CD14-positive monocyte (primary cell): ENCODE measurements at regions not wholly inside any gene's neighbourhood (a gene's known extent, or its start where the extent isn't known, plus 50 kb on each side); places are given as distances from the start of the nearest gene placed in this dataset.

Source experiments
- DNase-seq, 3 donors: peaks; one replicate each; pipeline ENCODE4 v3.0.0-alpha.2; 2011 to 2022
- H2AFZ ChIP-seq: 2 replicates; pipeline ENCODE4 v1.6.0; 2012; ENCODE audit warnings: mild to moderate bottlenecking, low read depth, low read length, inconsistent platforms; ENCODE audit not compliant: insufficient read depth, poor library complexity, severe bottlenecking
- H3K27ac ChIP-seq, 2 donors: 1 replicate in 1 of 2; 2 replicates in 1 of 2; pipeline ENCODE4 v1.5.1; 2012 to 2013; ENCODE audit warnings: low read length in 2 of 2, control low read depth in 1 of 2, inconsistent platforms in 1 of 2, low read depth in 1 of 2, mild to moderate bottlenecking in 1 of 2
- H3K27me3 ChIP-seq, 2 donors: one replicate each; pipeline versions ENCODE4 v1.6.0 to v1.6.1; 2011 to 2013; ENCODE audit warnings: low read length in 2 of 2; ENCODE audit not compliant: control insufficient read depth in 2 of 2, insufficient read depth in 2 of 2
- H3K36me3 ChIP-seq, 2 donors: replicated peaks in 1 of 2; 1 replicate in 1 of 2; 2 replicates in 1 of 2; pipeline versions ENCODE4 v1.5.1 to v1.6.1; 2012 to 2013; ENCODE audit warnings: low read length in 2 of 2, control low read depth in 1 of 2, inconsistent platforms in 1 of 2, mild to moderate bottlenecking in 1 of 2; ENCODE audit not compliant: insufficient read depth in 2 of 2, control insufficient read depth in 1 of 2
- H3K4me1 ChIP-seq, 2 donors: 1 replicate in 1 of 2; 2 replicates in 1 of 2; pipeline versions ENCODE4 v1.5.1 to v1.6.1; 2012 to 2013; ENCODE audit warnings: low read length in 2 of 2, control low read depth in 1 of 2, inconsistent platforms in 1 of 2, mild to moderate bottlenecking in 1 of 2, moderate library complexity in 1 of 2; ENCODE audit not compliant: insufficient read depth in 2 of 2, control insufficient read depth in 1 of 2
- H3K4me2 ChIP-seq: replicated peaks from 2 replicates; pipeline ENCODE3; 2012; ENCODE audit warnings: low read length, moderate library complexity, mild to moderate bottlenecking; ENCODE audit not compliant: poor library complexity, severe bottlenecking; ENCODE audit errors: extremely low read depth
- H3K4me3 ChIP-seq, 3 experiments: fragments of 200-600 bp in 1 of 3; sonication (generic) in 1 of 3; replicated peaks in 1 of 3; 1 replicate in 2 of 3; 2 replicates in 1 of 3; pipeline ENCODE4 v1.5.1; 2011 to 2013; ENCODE audit warnings: low read length in 3 of 3, mild to moderate bottlenecking in 3 of 3, control low read depth in 2 of 3, low read depth in 2 of 3, inconsistent platforms in 1 of 3, moderate library complexity in 1 of 3
- H3K79me2 ChIP-seq: 2 replicates; pipeline ENCODE4 v1.6.0; 2012; ENCODE audit warnings: mild to moderate bottlenecking, control low read depth, inconsistent platforms, low read length, moderate library complexity; ENCODE audit not compliant: insufficient read depth
- H3K9ac ChIP-seq: 2 replicates; pipeline ENCODE4 v1.6.0; 2017; ENCODE audit warnings: low read length, mild to moderate bottlenecking; ENCODE audit not compliant: insufficient read depth, poor library complexity, severe bottlenecking
- H3K9me3 ChIP-seq, 2 donors: replicated peaks in 1 of 2; 1 replicate in 1 of 2; 2 replicates in 1 of 2; pipeline versions ENCODE4 v1.5.1 to v1.6.1; 2012 to 2013; ENCODE audit warnings: low read length in 2 of 2, control low read depth in 1 of 2; ENCODE audit not compliant: control insufficient read depth in 1 of 2, insufficient read depth in 1 of 2
- H4K20me1 ChIP-seq: 2 replicates; pipeline ENCODE4 v1.6.0; 2012; ENCODE audit warnings: mild to moderate bottlenecking, low read length, control low read depth, moderate library complexity; ENCODE audit not compliant: insufficient read depth
- H3K27ac Mint-ChIP-seq, 7 donors: one replicate each; pipeline ENCODE4 v1.8.0; 2020; ENCODE audit warnings: mild to moderate bottlenecking in 7 of 7, mixed read lengths in 7 of 7, moderate library complexity in 6 of 7, inconsistent platforms in 2 of 7
- H3K27me3 Mint-ChIP-seq, 3 donors: one replicate each; pipeline ENCODE4 v1.8.0; 2021 to 2022; ENCODE audit warnings: low read depth in 3 of 3, mild to moderate bottlenecking in 3 of 3, mixed read lengths in 3 of 3, moderate library complexity in 3 of 3, inconsistent platforms in 1 of 3
- H3K36me3 Mint-ChIP-seq, 2 donors: one replicate each; pipeline ENCODE4 v1.8.0; 2020; ENCODE audit warnings: mixed read lengths in 2 of 2, inconsistent platforms in 1 of 2, mild to moderate bottlenecking in 1 of 2
- H3K4me1 Mint-ChIP-seq: one replicate; pipeline ENCODE4 v1.8.0; 2020; ENCODE audit warnings: mild to moderate bottlenecking, mixed read lengths
- H3K4me3 Mint-ChIP-seq, 2 donors: one replicate each; pipeline ENCODE4 v1.8.0; 2020; ENCODE audit warnings: mild to moderate bottlenecking in 2 of 2, mixed read lengths in 2 of 2, moderate library complexity in 1 of 2
- H3K9me3 Mint-ChIP-seq, 7 donors: one replicate each; pipeline ENCODE4 v1.8.0; 2020 to 2022; ENCODE audit warnings: mixed read lengths in 7 of 7, mild to moderate bottlenecking in 6 of 7, moderate library complexity in 6 of 7, inconsistent platforms in 2 of 7
- CTCF ChIP-seq: fragments of 200-600 bp; IDR thresholded peaks from one replicate; pipeline ENCODE4 v1.8.0; 2022; ENCODE audit warnings: antibody characterized with exemption, mild to moderate bottlenecking
- WGBS: methylation state at CpG from one replicate; pipeline ENCODE4 v1.1.5; 2013; ENCODE audit warnings: missing lambda C conversion rate; ENCODE audit not compliant: insufficient coverage; 5-methylcytosine and 5-hydroxymethylcytosine counted together
- intact Hi-C, 2 donors: fragments of 100-400 bp; cut with micrococcal nuclease; formaldehyde crosslinking; loops; one replicate each; pipeline versions ENCODE4 v1.15.0 to v1.15.1; 2023

- no peak overlapping the region for H3K27ac Mint-ChIP-seq
- no peaks in the 10 kb centered on the region for H3K79me2 ChIP-seq
- intact Hi-C loops = no loop called here
Measured at GRCh38 chr15:91356083-91356482, 256.0 kb downstream of the SV2B start.

GRCh38 chr15:91357011-91357410, 257.0 kb downstream of the SV2B start:
- no peaks in the 10 kb centered on the region for H3K4me1 ChIP-seq
- H3K4me2 ChIP-seq = no peak overlapping the region
- no peak overlapping the region for H3K27ac Mint-ChIP-seq
- H3K4me3 Mint-ChIP-seq = no peak overlapping the region
- intact Hi-C loops = no loop called here
- H3K27ac ChIP-seq = no peak overlapping the region
- H3K9me3 ChIP-seq = no peaks in the 10 kb centered on the region
- H3K27me3 Mint-ChIP-seq = peaks cover 0 to 2% (median 0%) of the 10 kb centered on the region in 3 donors
- DNase-seq = no peak
- TF ChIP-seq CTCF = no peak
- no peaks in the 10 kb centered on the region for H4K20me1 ChIP-seq
- no peaks in the 10 kb centered on the region for H3K79me2 ChIP-seq
- H3K9ac ChIP-seq = no peak overlapping the region
- H2AFZ ChIP-seq = no peak overlapping the region
- peaks cover 8% of the 10 kb centered on the region for H3K4me1 Mint-ChIP-seq
- H3K36me3 Mint-ChIP-seq = no peaks in the 10 kb centered on the region
- H3K36me3 ChIP-seq = no peaks in the 10 kb centered on the region
- no peaks in the 10 kb centered on the region for H3K27me3 ChIP-seq
- H3K4me3 ChIP-seq = no peak overlapping the region
- H3K9me3 Mint-ChIP-seq = peaks cover 0 to 4% (median 0%) of the 10 kb centered on the region in 7 donors
- WGBS = 0% methylated on average over 1 of the region's 3 CpGs

More at GRCh38 chr15:91356083-91356482, 256.0 kb downstream of the SV2B start:
- H4K20me1 ChIP-seq = no peaks in the 10 kb centered on the region
- no peaks in the 10 kb centered on the region for H3K27me3 ChIP-seq
- no peak overlapping the region for H3K4me2 ChIP-seq
- no peak overlapping the region for H3K4me3 Mint-ChIP-seq
- H2AFZ ChIP-seq = no peak overlapping the region
- H3K9me3 Mint-ChIP-seq = peaks cover 0 to 5% (median 0%) of the 10 kb centered on the region in 7 donors
- no peaks in the 10 kb centered on the region for H3K36me3 ChIP-seq
- H3K27me3 Mint-ChIP-seq = no peaks in the 10 kb centered on the region
- DNase-seq = no peak
- H3K4me1 Mint-ChIP-seq = peaks cover 8% of the 10 kb centered on the region
- TF ChIP-seq CTCF = no peak
- H3K27ac ChIP-seq = no peak overlapping the region
- H3K9ac ChIP-seq = no peak overlapping the region
- H3K4me1 ChIP-seq = no peaks in the 10 kb centered on the region
- 93% methylated on average over 2 of the region's 4 CpGs for WGBS
- no peak overlapping the region for H3K4me3 ChIP-seq
- no peaks in the 10 kb centered on the region for H3K36me3 Mint-ChIP-seq
- H3K9me3 ChIP-seq = no peaks in the 10 kb centered on the region
